Astrocyte (in vitro differentiated cells and primary cell): ENCODE measurements at regions not wholly inside any gene's neighbourhood (a gene's known extent, or its start where the extent isn't known, plus 50 kb on each side); places are given as distances from the start of the nearest gene placed in this dataset.

Experiments used
- EZH2 ChIP-seq: IDR thresholded peaks from 2 replicates; pipeline ENCODE4 v1.6.1; 2012; ENCODE audit warnings: mild to moderate bottlenecking, low read length, inconsistent platforms; ENCODE audit not compliant: insufficient read depth
- TF ChIP-seq, protein P1 (sequence below): IDR thresholded peaks from 2 replicates; pipeline ENCODE4 v1.5.1; 2011; ENCODE audit warnings: low read depth, mild to moderate bottlenecking, inconsistent platforms, low read length, moderate library complexity; ENCODE audit not compliant: insufficient read depth

GRCh38 chr3:193768070-193768394 lies 175.0 kb downstream of the OPA1 start:
- TF ChIP-seq, protein P1, sequence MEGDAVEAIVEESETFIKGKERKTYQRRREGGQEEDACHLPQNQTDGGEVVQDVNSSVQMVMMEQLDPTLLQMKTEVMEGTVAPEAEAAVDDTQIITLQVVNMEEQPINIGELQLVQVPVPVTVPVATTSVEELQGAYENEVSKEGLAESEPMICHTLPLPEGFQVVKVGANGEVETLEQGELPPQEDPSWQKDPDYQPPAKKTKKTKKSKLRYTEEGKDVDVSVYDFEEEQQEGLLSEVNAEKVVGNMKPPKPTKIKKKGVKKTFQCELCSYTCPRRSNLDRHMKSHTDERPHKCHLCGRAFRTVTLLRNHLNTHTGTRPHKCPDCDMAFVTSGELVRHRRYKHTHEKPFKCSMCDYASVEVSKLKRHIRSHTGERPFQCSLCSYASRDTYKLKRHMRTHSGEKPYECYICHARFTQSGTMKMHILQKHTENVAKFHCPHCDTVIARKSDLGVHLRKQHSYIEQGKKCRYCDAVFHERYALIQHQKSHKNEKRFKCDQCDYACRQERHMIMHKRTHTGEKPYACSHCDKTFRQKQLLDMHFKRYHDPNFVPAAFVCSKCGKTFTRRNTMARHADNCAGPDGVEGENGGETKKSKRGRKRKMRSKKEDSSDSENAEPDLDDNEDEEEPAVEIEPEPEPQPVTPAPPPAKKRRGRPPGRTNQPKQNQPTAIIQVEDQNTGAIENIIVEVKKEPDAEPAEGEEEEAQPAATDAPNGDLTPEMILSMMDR: no peak
- no peak for TF ChIP-seq EZH2
